ENCODE measurements at regions not wholly inside any gene's neighbourhood (a gene's known extent, or its start where the extent isn't known, plus 50 kb on each side); places are given as distances from the start of the nearest gene placed in this dataset.
"Not testable (repeated sequence)": the region's sequence is repeated elsewhere in the genome, so short reads cannot be mapped to it uniquely, and the experiment has no call there.

DNA sequence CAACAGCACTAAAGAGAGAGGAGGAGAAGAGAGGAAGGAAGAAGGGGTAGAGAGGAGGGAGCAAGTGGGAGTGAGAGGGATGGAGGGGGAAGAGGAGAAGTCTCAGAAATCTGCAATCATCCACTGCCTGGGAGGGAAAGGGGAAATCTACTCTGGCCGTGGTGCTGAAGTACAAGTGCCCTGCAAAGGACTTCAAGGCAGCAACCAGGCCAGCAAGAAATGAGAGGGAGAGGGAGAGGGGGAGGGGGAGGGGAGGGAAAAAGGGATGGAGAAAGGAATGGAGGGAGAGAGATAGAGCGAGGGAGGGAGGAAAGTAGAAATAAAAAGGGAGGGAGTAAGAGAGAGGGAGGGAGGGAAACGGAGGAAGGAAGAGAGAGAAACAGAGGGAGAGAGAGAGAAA, 130.8 kb upstream of the EEF2KMT start:
- no peak for DNase-seq (ENCODE audit: low read depth)
- H3K4me3 ChIP-seq (ENCODE audit: low read depth, low read length), result no peak overlapping the region
- TF ChIP-seq, protein P1, sequence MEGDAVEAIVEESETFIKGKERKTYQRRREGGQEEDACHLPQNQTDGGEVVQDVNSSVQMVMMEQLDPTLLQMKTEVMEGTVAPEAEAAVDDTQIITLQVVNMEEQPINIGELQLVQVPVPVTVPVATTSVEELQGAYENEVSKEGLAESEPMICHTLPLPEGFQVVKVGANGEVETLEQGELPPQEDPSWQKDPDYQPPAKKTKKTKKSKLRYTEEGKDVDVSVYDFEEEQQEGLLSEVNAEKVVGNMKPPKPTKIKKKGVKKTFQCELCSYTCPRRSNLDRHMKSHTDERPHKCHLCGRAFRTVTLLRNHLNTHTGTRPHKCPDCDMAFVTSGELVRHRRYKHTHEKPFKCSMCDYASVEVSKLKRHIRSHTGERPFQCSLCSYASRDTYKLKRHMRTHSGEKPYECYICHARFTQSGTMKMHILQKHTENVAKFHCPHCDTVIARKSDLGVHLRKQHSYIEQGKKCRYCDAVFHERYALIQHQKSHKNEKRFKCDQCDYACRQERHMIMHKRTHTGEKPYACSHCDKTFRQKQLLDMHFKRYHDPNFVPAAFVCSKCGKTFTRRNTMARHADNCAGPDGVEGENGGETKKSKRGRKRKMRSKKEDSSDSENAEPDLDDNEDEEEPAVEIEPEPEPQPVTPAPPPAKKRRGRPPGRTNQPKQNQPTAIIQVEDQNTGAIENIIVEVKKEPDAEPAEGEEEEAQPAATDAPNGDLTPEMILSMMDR (conservative IDR thresholded peaks at IDR 0.05; ENCODE audit: low read depth, low read length), result no peak

DNA sequence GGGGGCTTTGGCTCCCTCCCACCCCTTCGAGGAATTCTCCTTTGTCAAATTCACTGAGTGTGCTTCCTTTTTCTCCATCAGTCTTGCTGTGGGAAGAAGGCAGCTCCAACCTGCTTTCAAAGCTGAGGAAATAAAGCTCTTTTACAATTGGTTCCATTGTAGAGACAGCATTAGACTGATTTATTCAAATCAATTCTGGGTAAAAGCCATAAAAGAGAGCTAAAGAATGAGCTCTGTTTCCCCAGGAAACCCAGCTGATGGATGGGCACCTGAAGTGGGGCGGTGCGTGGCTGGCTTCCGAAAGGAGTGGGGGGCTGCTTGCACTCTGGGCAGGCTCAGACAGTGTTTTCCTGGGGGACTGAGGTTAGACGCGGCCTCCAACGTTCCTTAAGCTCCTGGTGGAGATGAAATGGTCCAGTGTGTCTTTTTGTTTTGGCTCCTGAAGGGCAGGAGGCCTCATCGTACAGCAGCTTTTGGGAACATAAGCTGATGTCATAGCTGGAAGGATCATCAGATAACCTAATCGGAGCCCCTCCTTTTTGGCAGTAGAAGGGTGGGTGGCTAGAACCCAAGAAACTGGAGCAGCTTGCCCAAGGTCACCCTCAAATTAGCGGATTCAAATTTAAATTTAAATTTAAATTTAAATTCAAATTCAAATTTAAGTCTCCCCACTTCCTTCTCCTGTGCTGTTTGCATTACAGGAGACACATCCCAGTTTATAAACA, 128.5 kb upstream of the EEF2KMT start:
- no peak for DNase-seq (ENCODE audit: low read depth)
- TF ChIP-seq, protein P1 (conservative IDR thresholded peaks at IDR 0.05; ENCODE audit: low read depth, low read length), result no peak
- H3K4me3 ChIP-seq (ENCODE audit: low read depth, low read length), result no peak overlapping the region

DNA sequence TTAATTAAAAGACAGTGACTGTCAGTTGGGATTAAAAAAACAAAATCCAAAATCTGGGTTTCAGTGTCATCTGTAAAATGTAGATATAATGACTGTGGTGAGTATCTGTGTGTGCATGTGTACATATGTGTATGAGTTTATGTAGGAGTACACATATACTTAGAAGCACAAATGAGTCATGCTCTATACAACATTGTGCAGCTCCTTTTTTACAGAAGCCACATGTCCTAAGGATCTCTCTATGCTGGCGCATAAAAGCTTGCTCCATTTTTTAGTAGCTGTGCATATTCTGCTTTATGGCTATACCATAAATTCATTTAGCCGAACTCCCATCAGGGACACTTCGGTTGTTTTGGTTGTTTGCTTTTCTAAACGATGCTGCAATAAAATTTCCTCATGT, 125.2 kb upstream of the EEF2KMT start:
- TF ChIP-seq, protein P1 (conservative IDR thresholded peaks at IDR 0.05; ENCODE audit: low read depth, low read length), result no peak
- no peak overlapping the region for H3K4me3 ChIP-seq (ENCODE audit: low read depth, low read length)
- no peak for DNase-seq (ENCODE audit: low read depth)

DNA sequence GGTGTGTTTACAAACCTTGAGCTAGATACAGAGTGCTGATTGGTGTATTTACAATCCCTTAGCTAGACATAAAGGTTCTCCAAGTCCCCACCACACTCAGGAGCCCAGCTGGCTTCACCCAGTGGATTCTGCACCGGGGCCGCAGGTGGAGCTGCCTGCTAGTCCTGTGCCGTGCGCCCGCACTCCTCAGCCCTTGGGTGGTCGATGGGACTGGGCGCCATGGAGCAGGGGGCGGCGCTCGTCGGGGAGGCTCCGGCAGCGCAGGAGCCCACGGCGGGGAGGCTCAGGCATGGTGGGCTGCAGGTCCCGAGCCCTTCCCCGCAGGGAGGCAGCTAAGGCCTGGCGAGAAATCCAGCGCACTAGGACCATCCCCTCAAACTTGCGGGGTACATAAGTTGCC, 124.2 kb upstream of the EEF2KMT start:
- DNase-seq (ENCODE audit: low read depth); H3K4me3 ChIP-seq (ENCODE audit: low read depth, low read length): not testable (repeated sequence)

DNA sequence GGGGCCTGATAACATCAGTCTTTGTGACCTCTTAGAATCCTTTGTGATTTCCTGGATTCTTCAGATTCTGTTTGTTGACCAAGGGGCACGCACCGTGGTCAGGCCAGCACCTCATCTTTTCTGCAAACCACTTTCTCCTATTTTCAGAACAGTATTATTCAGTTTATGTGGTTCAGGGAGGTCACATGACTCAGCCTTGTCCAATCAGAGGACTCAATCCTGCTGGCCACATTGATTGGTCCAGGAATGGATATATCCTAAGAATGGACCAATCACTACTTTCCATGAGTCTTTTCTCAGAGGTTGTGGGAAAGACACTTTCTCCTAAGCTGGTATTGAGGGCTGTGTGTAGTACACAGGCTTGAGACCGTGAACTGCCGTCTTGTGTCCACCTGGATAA, 123.1 kb upstream of the EEF2KMT start:
- no peak overlapping the region for H3K4me3 ChIP-seq (ENCODE audit: low read depth, low read length)
- TF ChIP-seq, protein P1 (conservative IDR thresholded peaks at IDR 0.05; ENCODE audit: low read depth, low read length), result no peak
- no peak for DNase-seq (ENCODE audit: low read depth)

DNA sequence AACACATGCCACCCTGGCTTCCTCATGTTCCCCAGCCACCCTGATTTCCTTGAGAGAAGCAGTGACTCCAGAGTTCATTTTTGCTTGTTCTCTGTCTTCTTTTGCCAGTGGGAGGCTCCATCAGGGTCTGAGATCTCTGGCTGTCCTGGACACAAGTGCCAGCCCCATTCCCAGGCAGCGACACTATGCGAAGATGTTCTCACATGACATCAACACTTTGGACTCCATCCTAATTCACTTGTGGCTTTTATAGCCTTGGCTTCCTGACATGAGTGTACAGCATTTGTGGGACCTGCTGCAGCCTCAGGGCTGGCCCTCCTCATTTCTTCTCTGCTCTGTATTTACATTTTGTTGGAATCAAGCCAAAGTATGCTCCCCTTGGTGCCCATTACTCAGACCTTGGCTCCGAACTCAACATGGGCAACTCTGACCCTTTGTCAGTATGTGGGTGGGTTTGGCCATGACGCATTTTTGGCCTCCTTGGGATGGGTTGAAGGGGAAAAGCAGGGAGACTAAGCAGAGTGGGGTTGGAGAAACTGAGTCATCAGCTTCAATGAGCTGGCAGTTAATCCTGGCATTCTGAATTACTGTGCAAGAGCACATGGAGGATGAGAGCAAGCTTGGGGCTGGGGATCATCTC, 119.0 kb upstream of the EEF2KMT start:
- no peak overlapping the region for H3K4me3 ChIP-seq (ENCODE audit: low read depth, low read length)
- no peak for DNase-seq (ENCODE audit: low read depth)
- TF ChIP-seq, protein P1 (conservative IDR thresholded peaks at IDR 0.05; ENCODE audit: low read depth, low read length), result no peak

DNA sequence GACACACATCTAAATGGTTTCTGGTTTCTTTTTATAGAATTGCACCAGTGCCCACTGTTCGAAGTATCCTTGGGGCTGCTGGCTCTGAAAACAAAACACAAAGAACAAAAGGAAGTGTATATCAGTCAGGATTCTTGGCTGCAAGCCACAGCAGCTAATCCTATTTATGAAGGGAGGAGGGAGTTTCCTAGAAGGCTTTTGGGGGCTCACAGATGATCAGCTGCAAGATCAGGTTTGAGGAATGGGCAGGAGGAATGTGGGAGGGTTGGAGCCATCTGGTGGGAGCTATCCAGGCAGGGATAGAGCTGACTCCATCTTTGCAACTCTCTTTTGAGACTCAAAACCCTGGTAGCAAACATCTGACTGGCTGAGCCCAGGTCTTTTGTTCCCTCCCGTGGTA, 118.3 kb upstream of the EEF2KMT start:
- TF ChIP-seq, protein P1 (conservative IDR thresholded peaks at IDR 0.05; ENCODE audit: low read depth, low read length), result no peak
- no peak overlapping the region for H3K4me3 ChIP-seq (ENCODE audit: low read depth, low read length)
- DNase-seq (ENCODE audit: low read depth), result no peak
